Activated T-cell treated with anti-CD3 and anti-CD28 coated beads, Interleukin-2, amount 50 U/mL, for 48 hours (primary cell): ENCODE measurements at regions not wholly inside any gene's neighbourhood (a gene's known extent, or its start where the extent isn't known, plus 50 kb on each side); places are given as distances from the start of the nearest gene placed in this dataset.
"Not testable (repeated sequence)": the region's sequence is repeated elsewhere in the genome, so short reads cannot be mapped to it uniquely, and the experiment has no call there.

Experiments used
- DNase-seq, 2 experiments: peaks; one replicate each; pipeline ENCODE4 v3.0.0-alpha.2; 2020

DNA sequence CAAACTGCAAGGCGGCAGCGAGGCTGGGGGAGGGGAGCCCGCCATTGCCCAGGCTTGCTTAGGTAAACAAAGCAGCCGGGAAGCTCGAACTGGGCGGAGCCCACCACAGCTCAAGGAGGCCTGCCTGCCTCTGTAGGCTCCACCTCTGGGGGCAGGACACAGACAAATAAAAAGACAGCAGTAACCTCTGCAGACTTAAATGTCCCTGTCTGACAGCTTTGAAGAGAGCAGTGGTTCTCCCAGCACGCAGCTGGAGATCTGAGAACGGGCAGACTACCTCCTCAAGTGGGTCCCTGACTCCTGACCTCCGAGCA, 375.1 kb upstream of the NPVF start:
- not testable (repeated sequence) for DNase-seq

DNA sequence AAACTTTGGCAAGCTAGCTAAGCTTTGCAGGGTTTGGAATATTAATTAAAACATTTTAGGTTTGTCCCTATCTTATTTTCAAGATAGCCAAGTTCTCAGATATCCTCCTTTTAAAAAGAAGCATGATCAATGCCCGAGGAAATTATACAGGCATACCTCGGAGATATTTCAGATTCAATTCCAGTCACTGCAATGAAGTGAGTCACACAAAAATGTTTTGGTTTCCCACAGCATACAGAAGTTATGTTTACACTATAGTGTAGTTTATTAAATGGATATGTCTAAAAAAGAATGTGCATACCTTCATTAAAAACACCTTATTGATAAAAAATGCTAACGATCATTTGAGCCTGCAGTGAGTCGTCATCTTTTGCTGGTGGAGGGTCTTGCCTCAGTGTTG, 382.9 kb upstream of the NPVF start:
- no peak for DNase-seq

DNA sequence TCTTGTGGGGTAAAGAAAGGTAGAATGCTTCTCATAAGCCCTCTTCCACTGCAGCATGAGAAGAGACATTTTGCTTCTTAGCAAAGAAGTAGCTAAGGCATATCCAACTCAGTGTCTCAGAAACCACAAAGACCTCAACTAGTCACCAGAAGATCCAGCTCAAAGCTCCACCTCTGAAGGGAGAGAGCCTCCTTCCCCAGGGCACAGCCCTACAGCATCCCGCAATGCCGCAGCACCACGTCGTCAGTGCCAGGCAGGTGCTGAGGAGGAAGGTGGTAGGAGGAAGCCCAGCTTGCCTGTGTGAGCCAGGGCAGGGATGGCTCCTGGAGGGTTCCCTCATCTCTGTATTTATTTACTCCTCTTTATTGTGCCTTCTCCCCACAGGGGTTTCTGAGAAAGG, 385.6 kb upstream of the NPVF start:
- peak in 1 of 2 experiments; percentile 22 for DNase-seq

GRCh38 chr7:25614415-25614814, 386.1 kb upstream of the NPVF start:
- no peak for DNase-seq

DNA sequence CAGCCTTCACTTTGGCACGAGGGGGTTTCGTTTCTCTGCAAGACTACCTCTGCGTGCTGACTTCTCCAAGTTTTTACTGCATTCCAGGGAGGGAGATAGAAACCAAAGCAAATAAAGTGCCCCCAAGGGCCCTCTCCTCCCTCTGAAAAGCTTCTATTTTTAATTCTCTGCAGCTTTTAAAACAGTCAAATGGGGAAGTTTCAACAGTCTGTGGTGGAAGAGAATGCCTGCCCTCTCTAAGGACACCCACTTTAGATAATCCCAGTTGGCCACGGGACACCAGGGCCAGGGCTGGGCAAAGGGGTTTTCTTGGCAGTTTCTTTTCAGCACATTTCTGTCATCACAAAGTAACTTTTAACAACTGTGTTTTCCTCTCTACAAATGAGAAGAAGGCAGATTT, 386.7 kb upstream of the NPVF start:
- DNase-seq: no peak

- DNase-seq: no peak
Observed at GRCh38 chr7:25615593-25615992, 387.3 kb upstream of the NPVF start.

GRCh38 chr7:25617214-25617613, 388.9 kb upstream of the NPVF start:
- DNase-seq: no peak

DNA sequence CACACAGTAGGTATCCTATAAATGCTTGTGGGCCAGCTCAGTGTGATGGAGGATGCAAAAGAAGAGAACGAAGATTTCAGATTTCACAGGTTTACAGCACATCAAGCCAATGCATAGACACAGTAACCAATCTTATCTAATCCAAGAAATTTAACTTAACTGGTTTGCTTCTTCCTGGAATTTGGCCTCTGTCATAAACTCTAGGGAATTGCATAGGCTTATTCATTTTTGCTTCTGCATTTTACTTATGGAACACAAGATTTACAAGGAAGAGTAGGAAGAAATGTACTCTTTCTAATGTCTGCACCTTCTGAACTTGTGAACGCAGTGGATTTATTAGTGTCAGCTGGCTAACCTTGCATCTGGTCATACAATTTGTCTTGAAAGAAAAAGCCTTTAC, 389.4 kb upstream of the NPVF start:
- no peak for DNase-seq

DNA sequence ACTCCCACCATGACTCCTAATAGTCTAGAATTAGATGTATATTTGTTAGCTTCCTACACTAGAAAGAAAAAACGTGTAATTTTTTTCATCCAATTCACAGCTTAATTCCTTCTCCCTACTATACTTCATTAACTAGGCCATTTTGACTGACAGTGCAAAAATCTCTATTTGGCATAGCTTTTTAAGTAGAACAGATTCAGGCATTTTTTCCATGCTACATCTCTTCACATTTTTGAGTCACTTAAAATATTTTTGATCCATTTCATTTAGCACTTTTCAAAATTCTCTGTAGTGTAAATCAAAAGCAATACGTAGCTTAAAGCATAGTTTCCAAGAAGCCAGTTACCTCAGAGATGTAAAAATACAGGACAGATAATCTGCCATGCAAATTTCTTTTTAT, 391.1 kb upstream of the NPVF start:
- DNase-seq: no peak

DNA sequence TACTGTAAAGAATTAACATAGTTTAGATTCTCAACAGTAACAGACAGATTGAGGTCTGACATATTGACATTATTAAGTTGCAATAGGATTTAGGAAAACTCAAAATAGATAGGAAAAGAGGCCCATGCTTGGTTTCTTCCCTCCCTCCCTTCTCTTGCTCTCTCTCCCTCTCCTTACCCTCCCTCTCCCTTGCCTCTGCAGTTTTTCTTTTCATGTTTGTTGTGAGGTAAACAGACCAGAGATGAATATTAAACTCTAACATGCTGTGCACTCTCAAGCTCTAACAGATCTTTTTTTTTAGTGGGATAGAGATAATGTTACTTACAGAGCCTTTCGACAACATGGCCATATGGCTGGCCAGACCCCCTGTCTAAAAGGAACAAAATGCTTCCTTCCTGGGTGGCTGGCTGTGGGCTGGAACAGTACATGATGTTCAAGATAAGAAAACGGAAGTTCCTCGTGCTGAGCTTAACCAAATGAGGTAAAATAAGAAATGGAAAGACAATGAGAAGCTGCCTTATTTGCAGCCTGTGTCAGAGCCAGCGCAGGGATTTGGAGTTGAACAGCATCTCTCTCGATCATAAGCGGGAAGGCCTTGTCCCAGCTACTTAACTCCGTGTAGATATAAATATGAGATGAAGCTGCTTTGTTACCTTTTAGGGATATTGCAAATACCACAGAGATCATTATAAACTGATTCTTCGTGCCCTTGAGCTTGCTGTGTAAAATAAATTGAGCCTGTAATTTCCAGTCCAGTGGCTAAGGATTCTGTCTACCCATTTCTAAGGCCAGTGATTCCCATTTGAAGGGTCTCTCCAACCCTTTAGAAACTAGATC, 391.9 kb upstream of the NPVF start:
- peak in 1 of 2 experiments; percentile 27 for DNase-seq

- DNase-seq: no peak
Observed at GRCh38 chr7:25621993-25622392, 393.7 kb upstream of the NPVF start.

GRCh38 chr7:25622695-25623094, 394.4 kb upstream of the NPVF start:
- DNase-seq: no peak

DNA sequence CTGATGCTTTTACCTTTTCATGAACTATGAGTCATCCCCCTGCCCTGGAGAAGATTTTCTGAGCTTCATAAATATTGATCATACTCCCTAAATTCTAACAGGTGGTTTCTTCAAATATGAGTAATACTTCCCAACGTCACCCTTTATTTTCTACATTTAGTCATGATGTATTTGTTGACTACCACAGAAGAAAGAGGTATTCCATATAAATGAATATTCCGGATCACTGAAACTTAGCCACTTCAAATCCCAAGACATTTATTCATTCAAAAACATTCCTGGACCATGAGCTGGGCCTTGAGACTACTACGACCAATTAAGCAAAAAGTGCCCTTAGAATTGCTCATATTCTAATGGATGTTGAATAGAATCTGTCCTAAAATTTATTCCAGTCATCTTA, 395.8 kb upstream of the NPVF start:
- no peak for DNase-seq

DNA sequence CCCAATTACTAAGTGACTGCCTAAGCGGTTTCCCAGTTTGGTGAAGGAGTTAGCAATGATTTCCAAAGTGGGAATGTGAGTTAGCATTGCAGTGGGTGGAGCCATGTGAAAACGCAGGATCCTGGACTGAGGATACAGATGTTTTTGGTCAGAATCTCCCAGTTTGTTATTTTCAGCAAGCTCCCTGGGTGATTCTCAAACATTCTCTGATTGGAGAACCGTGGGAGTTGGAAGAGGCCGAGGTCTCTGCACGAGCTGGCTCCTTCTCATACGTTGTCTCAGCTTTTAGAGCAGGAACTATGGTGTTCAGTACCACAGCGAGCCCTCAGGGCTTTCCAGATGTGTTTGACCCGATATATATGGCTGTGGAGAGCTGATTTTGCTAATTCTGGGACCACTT, 396.5 kb upstream of the NPVF start:
- DNase-seq: no peak

DNA sequence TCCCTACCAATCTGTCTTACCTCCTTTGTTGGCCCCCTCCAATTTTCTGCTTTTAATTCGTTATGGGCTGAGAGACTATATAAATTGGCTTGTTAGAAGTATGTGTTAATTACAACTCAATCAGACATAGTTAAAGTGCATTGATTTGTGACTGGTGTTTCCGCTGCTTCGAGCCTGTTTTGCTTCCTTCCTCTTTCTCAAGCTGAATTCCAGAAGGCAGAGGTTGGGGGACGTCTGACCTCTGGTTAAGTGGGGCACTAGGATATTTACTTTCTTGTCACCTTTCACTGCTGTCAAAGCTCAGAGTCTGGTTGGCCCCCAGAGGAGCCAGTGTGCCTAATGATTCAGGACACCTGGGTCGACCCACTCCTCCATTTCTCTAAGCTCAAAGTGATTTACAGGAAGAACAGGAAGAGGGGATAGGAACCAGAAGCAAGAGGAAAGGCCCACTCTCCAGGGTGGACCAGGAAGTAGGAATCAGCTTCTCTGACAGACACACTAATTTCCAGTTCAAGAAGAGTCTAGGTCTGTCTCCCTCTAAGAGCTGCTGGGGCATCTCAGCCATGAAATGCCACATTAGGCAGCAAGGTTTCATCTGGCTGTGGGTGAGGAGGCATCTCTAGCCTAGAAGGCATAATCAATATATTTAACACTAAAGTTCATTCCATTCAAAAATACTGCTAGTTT, 397.2 kb upstream of the NPVF start:
- no peak for DNase-seq

DNA sequence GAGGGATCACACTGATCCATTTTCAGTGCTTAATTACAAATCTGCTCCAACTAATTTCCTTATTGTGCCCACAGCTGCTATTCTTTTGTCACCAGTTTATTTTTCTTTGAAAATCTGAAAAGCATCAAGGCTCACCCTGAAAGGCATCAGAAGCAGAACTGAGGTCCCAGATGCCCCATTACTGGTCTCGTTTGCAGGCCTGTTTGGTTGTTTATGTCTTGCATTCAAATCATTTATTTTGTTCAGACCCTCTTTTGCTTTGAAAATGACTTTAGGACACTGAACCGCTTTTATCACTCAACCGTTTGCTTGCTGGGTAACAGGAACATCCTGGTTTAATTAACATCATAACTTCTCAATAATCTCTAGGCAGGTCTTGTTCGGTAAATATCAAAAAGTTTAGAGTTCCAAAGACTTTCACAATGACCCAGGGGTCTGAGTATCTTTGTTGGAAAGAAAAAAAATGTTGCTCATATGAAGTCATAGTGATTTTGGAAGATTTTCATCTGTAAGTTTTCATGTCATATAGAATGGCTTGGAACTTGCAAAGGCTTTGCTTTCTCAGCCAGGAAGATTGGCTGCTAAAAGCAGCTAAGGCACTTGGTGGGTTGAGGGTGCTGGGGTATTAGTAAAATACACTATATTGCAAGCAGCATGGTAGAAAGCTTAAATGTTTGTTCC, 398.3 kb upstream of the NPVF start:
- DNase-seq: no peak

DNA sequence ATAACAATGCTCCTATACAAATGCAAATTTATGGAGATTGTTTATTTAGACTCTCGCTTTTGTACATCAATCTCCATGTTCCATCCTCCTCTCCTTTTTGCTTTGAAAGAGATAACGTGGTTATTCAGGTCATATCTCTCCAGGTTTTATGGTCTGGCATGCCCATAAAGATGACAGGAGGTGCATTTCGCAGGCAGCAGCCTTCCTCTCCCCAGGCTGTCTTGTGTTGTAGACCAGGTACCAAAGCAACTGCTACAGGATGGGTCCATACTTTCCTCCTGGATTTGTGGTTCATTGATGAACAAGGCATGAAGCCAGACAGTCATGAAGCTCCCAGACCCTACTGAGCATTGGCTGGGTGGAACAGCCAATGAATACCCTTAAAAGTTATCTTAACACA, 400.2 kb upstream of the NPVF start:
- no peak for DNase-seq

GRCh38 chr7:25632616-25633015, 404.3 kb upstream of the NPVF start:
- no peak for DNase-seq

- no peak for DNase-seq
Observed at GRCh38 chr7:25633426-25634036, 405.2 kb upstream of the NPVF start.

DNA sequence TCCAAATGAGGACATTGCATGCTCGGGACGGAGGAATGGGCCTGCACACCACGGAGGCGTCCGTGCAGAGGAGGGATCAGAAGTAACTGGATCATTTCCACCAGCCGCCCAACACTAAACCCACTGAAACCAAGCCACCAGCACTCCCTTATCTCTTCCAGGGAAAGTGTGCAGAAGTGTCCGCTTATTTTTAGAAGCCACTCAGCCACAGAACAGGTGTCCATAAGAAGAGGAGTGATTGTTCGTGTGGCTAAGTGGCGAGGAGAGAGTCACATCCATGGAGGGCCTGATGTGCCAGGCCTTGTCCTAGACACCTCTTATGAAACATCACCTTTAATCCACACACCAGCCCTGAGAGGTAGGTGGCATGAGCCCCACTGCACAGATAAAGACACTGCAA, 407.9 kb upstream of the NPVF start:
- DNase-seq: no peak

DNA sequence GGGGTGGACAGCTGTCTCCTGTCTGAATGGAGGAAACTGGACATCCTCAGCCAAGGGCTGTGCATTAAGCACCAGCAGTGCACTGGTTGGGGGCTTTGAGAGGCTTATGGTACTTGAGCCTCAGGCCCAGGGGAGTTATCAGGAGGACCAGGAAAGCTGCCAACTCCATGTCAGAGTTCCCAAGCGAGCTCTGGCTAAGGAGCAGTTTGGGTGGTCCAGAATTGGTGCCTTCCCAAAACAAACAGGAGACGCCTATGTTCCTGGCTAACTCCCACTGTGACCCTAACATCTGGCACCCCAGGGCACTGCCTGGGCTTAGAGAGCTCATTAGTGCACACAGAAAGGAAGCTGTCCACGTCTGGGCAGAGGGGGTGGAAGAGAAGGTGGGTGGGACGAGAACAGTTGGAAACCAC, 408.6 kb upstream of the NPVF start:
- no peak for DNase-seq

- no peak for DNase-seq
Observed at GRCh38 chr7:25638068-25638467, 409.8 kb upstream of the NPVF start.

- DNase-seq: no peak
Observed at GRCh38 chr7:25638590-25639244, 410.4 kb upstream of the NPVF start.
